Nephron (organoid): ENCODE measurements at regions not wholly inside any gene's neighbourhood (a gene's known extent, or its start where the extent isn't known, plus 50 kb on each side); places are given as distances from the start of the nearest gene placed in this dataset.
A peak's percentile ranks its signal among the peaks of the same experiment; 100 is the strongest.

Source experiments
- H3K27ac Mint-ChIP-seq, 3 experiments: 2 replicates each; pipeline ENCODE4 v1.8.0; 2020; ENCODE audit warnings: mixed read lengths in 3 of 3, mild to moderate bottlenecking in 2 of 3, moderate library complexity in 1 of 3
- H3K27me3 Mint-ChIP-seq: 2 replicates; pipeline ENCODE4 v1.8.0; 2021; ENCODE audit warnings: low read depth, mild to moderate bottlenecking, moderate library complexity, mixed read lengths
- H3K36me3 Mint-ChIP-seq: 2 replicates; pipeline ENCODE4 v1.8.0; 2020; ENCODE audit warnings: low read depth, mixed read lengths
- H3K4me1 Mint-ChIP-seq: 2 replicates; pipeline ENCODE4 v1.8.0; 2020; ENCODE audit warnings: mixed read lengths
- H3K4me3 Mint-ChIP-seq, 3 experiments: 2 replicates each; pipeline ENCODE4 v1.8.0; 2020; ENCODE audit warnings: mild to moderate bottlenecking in 3 of 3, mixed read lengths in 3 of 3, moderate library complexity in 2 of 3
- H3K9me3 Mint-ChIP-seq: 2 replicates; pipeline ENCODE4 v1.8.0; 2020; ENCODE audit warnings: mixed read lengths
- CTCF ChIP-seq, 3 experiments: fragments of 200-600 bp; sonication (generic); IDR thresholded peaks; one replicate each; pipeline ENCODE4 v1.5.0; 2021; ENCODE audit warnings: antibody characterized with exemption in 3 of 3; ENCODE audit not compliant: unreplicated experiment in 3 of 3

- H3K27me3 Mint-ChIP-seq = peaks cover 9% of the 10 kb centered on the region
- no peaks in the 10 kb centered on the region for H3K9me3 Mint-ChIP-seq
- no peaks in the 10 kb centered on the region for H3K4me1 Mint-ChIP-seq
- no peaks in the 10 kb centered on the region for H3K36me3 Mint-ChIP-seq
- TF ChIP-seq CTCF (IDR thresholded peaks at IDR 0.05; ENCODE audit: unreplicated experiment in 3 of 3) = no peak
- no peak overlapping the region for H3K27ac Mint-ChIP-seq
- H3K4me3 Mint-ChIP-seq = no peak overlapping the region
Measured at GRCh38 chr10:6889718-6890117, 309.6 kb upstream of the PRKCQ start.

GRCh38 chr10:6888434-6888833, 308.4 kb upstream of the PRKCQ start:
- peaks cover 2% of the 10 kb centered on the region for H3K9me3 Mint-ChIP-seq
- no peak overlapping the region for H3K27ac Mint-ChIP-seq
- no peak overlapping the region for H3K4me3 Mint-ChIP-seq
- peaks cover 15% of the 10 kb centered on the region for H3K27me3 Mint-ChIP-seq
- no peak for TF ChIP-seq CTCF (IDR thresholded peaks at IDR 0.05; ENCODE audit: unreplicated experiment in 3 of 3)
- H3K4me1 Mint-ChIP-seq = no peaks in the 10 kb centered on the region
- H3K36me3 Mint-ChIP-seq = no peaks in the 10 kb centered on the region

- H3K9me3 Mint-ChIP-seq = peaks cover 2% of the 10 kb centered on the region
- no peaks in the 10 kb centered on the region for H3K4me1 Mint-ChIP-seq
- no peaks in the 10 kb centered on the region for H3K36me3 Mint-ChIP-seq
- H3K4me3 Mint-ChIP-seq = no peak overlapping the region
- TF ChIP-seq CTCF (IDR thresholded peaks at IDR 0.05; ENCODE audit: unreplicated experiment in 3 of 3) = no peak
- peaks cover 20% of the 10 kb centered on the region for H3K27me3 Mint-ChIP-seq
- H3K27ac Mint-ChIP-seq = no peak overlapping the region
Measured at GRCh38 chr10:6885284-6885683, 305.2 kb upstream of the PRKCQ start.

- Mint-ChIP-seq H3K4me3 (no peak overlapping the region), H3K36me3 (no peaks in the 10 kb centered on the region), H3K27me3 (peaks cover 37% of the 10 kb centered on the region), H3K9me3 (peaks cover 2% of the 10 kb centered on the region), H3K27ac (no peak overlapping the region), H3K4me1 (peaks cover 14% of the 10 kb centered on the region)
- no peak for TF ChIP-seq CTCF (IDR thresholded peaks at IDR 0.05; ENCODE audit: unreplicated experiment in 3 of 3)
Measured at GRCh38 chr10:6881987-6882386, 301.9 kb upstream of the PRKCQ start.

GRCh38 chr10:6877722-6878392, 297.8 kb upstream of the PRKCQ start:
- Mint-ChIP-seq H3K9me3 (no peaks in the 10 kb centered on the region), H3K4me3 (peak overlapping the region in 1 of 3 experiments; percentile 53), H3K36me3 (no peaks in the 10 kb centered on the region), H3K4me1 (peaks cover 30% of the 10 kb centered on the region), H3K27me3 (peaks cover 32% of the 10 kb centered on the region), H3K27ac (peak overlapping the region in 2 of 3 experiments; percentile 12 to 28)
- TF ChIP-seq CTCF (IDR thresholded peaks at IDR 0.05; ENCODE audit: unreplicated experiment in 3 of 3) = no peak

- H3K27ac Mint-ChIP-seq = peak overlapping the region in 1 of 3 experiments; percentile 26
- no peaks in the 10 kb centered on the region for H3K36me3 Mint-ChIP-seq
Measured at GRCh38 chr10:6877336-6877721, 297.3 kb upstream of the PRKCQ start.

More at GRCh38 chr10:6877336-6877721, 297.3 kb upstream of the PRKCQ start:
- no peaks in the 10 kb centered on the region for H3K9me3 Mint-ChIP-seq
- no peak for TF ChIP-seq CTCF (IDR thresholded peaks at IDR 0.05; ENCODE audit: unreplicated experiment in 3 of 3)
- H3K27me3 Mint-ChIP-seq = peaks cover 34% of the 10 kb centered on the region
- H3K4me1 Mint-ChIP-seq = peaks cover 30% of the 10 kb centered on the region
- peak overlapping the region in 2 of 3 experiments; percentile 2 to 46 for H3K4me3 Mint-ChIP-seq
